ENCODE measurements at regions not wholly inside any gene's neighbourhood (a gene's known extent, or its start where the extent isn't known, plus 50 kb on each side); places are given as distances from the start of the nearest gene placed in this dataset.

- Mint-ChIP-seq H3K4me1 (peaks cover 41% of the 10 kb centered on the region), H3K9me3 (peaks cover 8% of the 10 kb centered on the region), H3K27ac (no peak overlapping the region), H3K4me3 (no peak overlapping the region), H3K36me3 (no peaks in the 10 kb centered on the region), H3K27me3 (ENCODE audit: low read depth) (peaks cover 67% of the 10 kb centered on the region)
- CTCF ChIA-PET = interaction anchor here (0.8 kb wide), 1 partner anchor 142 kb away, joined by 3 read pairs; no protein-coding TSS in a partner anchor
- no peak for ATAC-seq
- DNase-seq (ENCODE audit: low spot score) = no peak
- POLR2A ChIA-PET = no interaction called here
- TF ChIP-seq, protein P1, sequence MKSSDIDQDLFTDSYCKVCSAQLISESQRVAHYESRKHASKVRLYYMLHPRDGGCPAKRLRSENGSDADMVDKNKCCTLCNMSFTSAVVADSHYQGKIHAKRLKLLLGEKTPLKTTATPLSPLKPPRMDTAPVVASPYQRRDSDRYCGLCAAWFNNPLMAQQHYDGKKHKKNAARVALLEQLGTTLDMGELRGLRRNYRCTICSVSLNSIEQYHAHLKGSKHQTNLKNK (CRISPR knock-in tag; IDR thresholded peaks at IDR 0.05) = no peak
- no peak for TF ChIP-seq HMGA2 (CRISPR knock-in tag; IDR thresholded peaks at IDR 0.05)
- no peak for TF ChIP-seq SMAD3 (CRISPR knock-in tag; IDR thresholded peaks at IDR 0.05; ENCODE audit: borderline replicate concordance)
- TF ChIP-seq E2F1 (CRISPR knock-in tag; IDR thresholded peaks at IDR 0.05) = no peak
- TF ChIP-seq, protein P2, sequence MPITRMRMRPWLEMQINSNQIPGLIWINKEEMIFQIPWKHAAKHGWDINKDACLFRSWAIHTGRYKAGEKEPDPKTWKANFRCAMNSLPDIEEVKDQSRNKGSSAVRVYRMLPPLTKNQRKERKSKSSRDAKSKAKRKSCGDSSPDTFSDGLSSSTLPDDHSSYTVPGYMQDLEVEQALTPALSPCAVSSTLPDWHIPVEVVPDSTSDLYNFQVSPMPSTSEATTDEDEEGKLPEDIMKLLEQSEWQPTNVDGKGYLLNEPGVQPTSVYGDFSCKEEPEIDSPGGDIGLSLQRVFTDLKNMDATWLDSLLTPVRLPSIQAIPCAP (CRISPR knock-in tag; IDR thresholded peaks at IDR 0.05) = no peak
- no peak for TF ChIP-seq MYBL2 (CRISPR knock-in tag; IDR thresholded peaks at IDR 0.05)
- TF ChIP-seq FOXJ3 (CRISPR knock-in tag; IDR thresholded peaks at IDR 0.05; ENCODE audit: borderline replicate concordance) = no peak
- no peak for TF ChIP-seq ZNF263 (CRISPR knock-in tag; IDR thresholded peaks at IDR 0.05; ENCODE audit: low read depth)
- no peak for TF ChIP-seq ZNF423 (CRISPR knock-in tag; IDR thresholded peaks at IDR 0.05)
- TF ChIP-seq ZBTB21 (CRISPR knock-in tag; IDR thresholded peaks at IDR 0.05; ENCODE audit: borderline replicate concordance) = no peak
- TF ChIP-seq, protein P3, sequence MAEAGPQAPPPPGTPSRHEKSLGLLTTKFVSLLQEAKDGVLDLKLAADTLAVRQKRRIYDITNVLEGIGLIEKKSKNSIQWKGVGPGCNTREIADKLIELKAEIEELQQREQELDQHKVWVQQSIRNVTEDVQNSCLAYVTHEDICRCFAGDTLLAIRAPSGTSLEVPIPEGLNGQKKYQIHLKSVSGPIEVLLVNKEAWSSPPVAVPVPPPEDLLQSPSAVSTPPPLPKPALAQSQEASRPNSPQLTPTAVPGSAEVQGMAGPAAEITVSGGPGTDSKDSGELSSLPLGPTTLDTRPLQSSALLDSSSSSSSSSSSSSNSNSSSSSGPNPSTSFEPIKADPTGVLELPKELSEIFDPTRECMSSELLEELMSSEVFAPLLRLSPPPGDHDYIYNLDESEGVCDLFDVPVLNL (CRISPR knock-in tag; IDR thresholded peaks at IDR 0.05; ENCODE audit: borderline replicate concordance, low read depth) = no peak
Measured at GRCh38 chr11:13105237-13105844, 96.2 kb downstream of the RASSF10 start.

DNA sequence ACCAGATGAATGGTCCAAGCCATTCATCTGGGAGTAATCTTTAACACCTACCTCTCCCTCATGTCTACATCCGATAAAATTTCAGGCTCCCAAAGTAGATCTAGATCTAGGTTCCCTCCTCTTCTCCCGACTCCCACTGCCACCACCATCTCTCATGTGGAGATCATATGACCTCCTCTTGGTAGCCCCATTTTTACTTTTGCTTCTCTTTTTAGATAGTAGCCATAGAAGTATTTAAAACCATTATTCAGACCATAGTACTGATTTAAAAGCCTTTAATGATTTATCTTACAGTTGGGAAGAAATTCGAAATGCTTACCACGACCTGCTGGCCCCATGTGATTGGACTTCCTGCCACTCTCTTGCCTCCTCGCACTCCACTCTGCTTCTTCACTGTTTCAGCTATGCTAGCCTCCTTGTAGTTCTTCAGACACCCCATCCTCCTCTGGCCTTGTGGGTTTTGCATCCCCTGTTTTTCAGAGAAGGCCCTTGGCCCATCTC lies 98.5 kb downstream of the RASSF10 start:
- Mint-ChIP-seq H3K4me1 (peaks cover 40% of the 10 kb centered on the region), H3K27me3 (ENCODE audit: low read depth) (peaks cover 57% of the 10 kb centered on the region), H3K36me3 (no peaks in the 10 kb centered on the region), H3K4me3 (no peak overlapping the region), H3K9me3 (peaks cover 8% of the 10 kb centered on the region), H3K27ac (no peak overlapping the region)
- TF ChIP-seq, protein P3 (CRISPR knock-in tag; IDR thresholded peaks at IDR 0.05; ENCODE audit: borderline replicate concordance, low read depth) = no peak
- no peak for TF ChIP-seq GABPB1 (CRISPR knock-in tag; IDR thresholded peaks at IDR 0.05)
- TF ChIP-seq, protein P4, sequence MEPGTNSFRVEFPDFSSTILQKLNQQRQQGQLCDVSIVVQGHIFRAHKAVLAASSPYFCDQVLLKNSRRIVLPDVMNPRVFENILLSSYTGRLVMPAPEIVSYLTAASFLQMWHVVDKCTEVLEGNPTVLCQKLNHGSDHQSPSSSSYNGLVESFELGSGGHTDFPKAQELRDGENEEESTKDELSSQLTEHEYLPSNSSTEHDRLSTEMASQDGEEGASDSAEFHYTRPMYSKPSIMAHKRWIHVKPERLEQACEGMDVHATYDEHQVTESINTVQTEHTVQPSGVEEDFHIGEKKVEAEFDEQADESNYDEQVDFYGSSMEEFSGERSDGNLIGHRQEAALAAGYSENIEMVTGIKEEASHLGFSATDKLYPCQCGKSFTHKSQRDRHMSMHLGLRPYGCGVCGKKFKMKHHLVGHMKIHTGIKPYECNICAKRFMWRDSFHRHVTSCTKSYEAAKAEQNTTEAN (CRISPR knock-in tag; IDR thresholded peaks at IDR 0.05) = no peak
- TF ChIP-seq ZNF263 (CRISPR knock-in tag; IDR thresholded peaks at IDR 0.05; ENCODE audit: low read depth) = no peak
- TF ChIP-seq CBFB (CRISPR knock-in tag; IDR thresholded peaks at IDR 0.05; ENCODE audit: low read depth) = no peak
- no peak for ATAC-seq
- no peak for DNase-seq (ENCODE audit: low spot score)
- CTCF ChIA-PET = no interaction called here
- POLR2A ChIA-PET = no interaction called here

DNA sequence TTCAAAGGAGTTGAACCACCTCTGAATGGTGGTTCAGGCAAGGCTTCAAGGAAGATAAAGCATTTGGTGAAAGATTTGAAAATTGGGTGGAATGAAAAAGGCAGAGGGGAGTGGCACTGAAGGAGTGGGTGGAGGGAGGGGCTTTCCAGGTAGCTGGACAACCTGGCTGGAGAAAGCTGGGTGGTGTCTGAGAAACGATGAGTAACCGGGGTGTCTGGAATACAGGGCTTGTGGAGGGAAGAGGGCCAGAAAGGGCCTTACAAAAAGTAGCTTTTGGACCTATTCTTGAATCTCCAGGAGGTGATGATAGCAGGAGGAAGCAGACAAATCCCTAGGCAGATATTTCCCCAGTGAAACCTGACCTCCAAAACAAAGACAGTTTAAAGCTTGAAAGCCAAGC lies 99.3 kb downstream of the RASSF10 start:
- no peak for DNase-seq (ENCODE audit: low spot score)
- Mint-ChIP-seq H3K4me1 (peaks cover 31% of the 10 kb centered on the region), H3K36me3 (no peaks in the 10 kb centered on the region), H3K27ac (no peak overlapping the region), H3K27me3 (ENCODE audit: low read depth) (peaks cover 49% of the 10 kb centered on the region), H3K4me3 (no peak overlapping the region), H3K9me3 (peaks cover 8% of the 10 kb centered on the region)
- TF ChIP-seq RELA (CRISPR knock-in tag; IDR thresholded peaks at IDR 0.05; ENCODE audit: borderline replicate concordance) (no peak), ZNF263 (CRISPR knock-in tag; IDR thresholded peaks at IDR 0.05; ENCODE audit: low read depth) (no peak), E2F5 (CRISPR knock-in tag; IDR thresholded peaks at IDR 0.05) (no peak), NR3C1 (CRISPR knock-in tag; conservative IDR thresholded peaks at IDR 0.05; ENCODE audit: low read depth) (no peak)
- TF ChIP-seq, protein P5, sequence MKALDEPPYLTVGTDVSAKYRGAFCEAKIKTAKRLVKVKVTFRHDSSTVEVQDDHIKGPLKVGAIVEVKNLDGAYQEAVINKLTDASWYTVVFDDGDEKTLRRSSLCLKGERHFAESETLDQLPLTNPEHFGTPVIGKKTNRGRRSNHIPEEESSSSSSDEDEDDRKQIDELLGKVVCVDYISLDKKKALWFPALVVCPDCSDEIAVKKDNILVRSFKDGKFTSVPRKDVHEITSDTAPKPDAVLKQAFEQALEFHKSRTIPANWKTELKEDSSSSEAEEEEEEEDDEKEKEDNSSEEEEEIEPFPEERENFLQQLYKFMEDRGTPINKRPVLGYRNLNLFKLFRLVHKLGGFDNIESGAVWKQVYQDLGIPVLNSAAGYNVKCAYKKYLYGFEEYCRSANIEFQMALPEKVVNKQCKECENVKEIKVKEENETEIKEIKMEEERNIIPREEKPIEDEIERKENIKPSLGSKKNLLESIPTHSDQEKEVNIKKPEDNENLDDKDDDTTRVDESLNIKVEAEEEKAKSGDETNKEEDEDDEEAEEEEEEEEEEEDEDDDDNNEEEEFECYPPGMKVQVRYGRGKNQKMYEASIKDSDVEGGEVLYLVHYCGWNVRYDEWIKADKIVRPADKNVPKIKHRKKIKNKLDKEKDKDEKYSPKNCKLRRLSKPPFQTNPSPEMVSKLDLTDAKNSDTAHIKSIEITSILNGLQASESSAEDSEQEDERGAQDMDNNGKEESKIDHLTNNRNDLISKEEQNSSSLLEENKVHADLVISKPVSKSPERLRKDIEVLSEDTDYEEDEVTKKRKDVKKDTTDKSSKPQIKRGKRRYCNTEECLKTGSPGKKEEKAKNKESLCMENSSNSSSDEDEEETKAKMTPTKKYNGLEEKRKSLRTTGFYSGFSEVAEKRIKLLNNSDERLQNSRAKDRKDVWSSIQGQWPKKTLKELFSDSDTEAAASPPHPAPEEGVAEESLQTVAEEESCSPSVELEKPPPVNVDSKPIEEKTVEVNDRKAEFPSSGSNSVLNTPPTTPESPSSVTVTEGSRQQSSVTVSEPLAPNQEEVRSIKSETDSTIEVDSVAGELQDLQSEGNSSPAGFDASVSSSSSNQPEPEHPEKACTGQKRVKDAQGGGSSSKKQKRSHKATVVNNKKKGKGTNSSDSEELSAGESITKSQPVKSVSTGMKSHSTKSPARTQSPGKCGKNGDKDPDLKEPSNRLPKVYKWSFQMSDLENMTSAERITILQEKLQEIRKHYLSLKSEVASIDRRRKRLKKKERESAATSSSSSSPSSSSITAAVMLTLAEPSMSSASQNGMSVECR (CRISPR knock-in tag; IDR thresholded peaks at IDR 0.05; ENCODE audit: borderline replicate concordance) = no peak
- TF ChIP-seq, protein P1 (CRISPR knock-in tag; IDR thresholded peaks at IDR 0.05) = no peak
- CTCF ChIA-PET = no interaction called here
- ATAC-seq = no peak
- POLR2A ChIA-PET = no interaction called here
